Inflammatory macrophage treated with lipopolysaccharide for 4 hours (primary cell): ENCODE measurements at regions not wholly inside any gene's neighbourhood (a gene's known extent, or its start where the extent isn't known, plus 50 kb on each side); places are given as distances from the start of the nearest gene placed in this dataset.

Experiments used
- DNase-seq: peaks from one replicate; pipeline ENCODE4 v3.0.0-alpha.2; 2020

DNA sequence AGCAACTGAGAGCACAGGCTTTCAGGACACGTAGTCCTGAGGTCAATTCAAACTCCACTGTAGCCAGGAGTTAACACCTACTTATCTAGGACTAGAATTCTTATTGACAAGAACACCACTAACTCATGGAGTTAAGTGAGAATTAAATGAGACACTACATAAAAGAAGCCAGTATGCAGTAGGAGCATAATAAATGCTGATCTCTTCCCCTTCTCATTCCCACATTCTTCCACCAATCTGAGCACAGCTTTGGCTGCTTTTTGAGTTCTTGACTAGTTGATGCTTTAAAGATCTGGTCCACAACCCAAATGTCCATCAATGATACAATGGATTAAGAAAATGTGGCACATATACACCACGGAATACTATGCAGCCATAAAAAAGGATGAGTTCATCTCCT is 55.2 kb downstream of the TTC32 start:
- no peak for DNase-seq

GRCh38 chr2:19846030-19846429 is 55.8 kb downstream of the TTC32 start:
- DNase-seq, result no peak

DNA sequence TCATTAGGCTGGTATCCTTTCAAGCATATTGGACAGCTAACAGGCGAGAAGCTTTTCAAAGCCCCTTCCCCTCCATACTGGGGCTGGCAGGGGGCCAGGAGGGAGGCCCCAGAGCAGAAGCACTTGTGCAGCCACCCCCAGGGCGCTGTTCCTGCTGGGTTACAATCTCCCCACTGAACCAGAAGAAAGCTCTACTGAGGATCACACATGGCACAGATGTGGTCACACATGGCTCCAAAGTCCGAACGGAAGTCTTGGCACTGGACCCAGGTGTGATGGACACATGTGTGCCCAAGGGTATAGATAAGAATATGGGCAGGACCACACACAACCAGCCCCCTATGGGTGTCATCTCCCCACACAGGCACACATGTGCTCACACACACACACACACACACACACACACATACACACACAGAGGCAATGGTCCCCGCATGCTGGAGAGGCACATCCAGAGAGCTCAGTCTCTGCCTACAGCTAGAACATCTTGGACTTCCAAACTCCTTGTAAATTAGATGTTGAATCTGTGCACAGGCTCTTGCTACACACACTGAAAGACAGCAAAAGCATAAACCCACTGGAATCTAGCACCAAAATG is 56.4 kb downstream of the TTC32 start:
- DNase-seq, result no peak

DNA sequence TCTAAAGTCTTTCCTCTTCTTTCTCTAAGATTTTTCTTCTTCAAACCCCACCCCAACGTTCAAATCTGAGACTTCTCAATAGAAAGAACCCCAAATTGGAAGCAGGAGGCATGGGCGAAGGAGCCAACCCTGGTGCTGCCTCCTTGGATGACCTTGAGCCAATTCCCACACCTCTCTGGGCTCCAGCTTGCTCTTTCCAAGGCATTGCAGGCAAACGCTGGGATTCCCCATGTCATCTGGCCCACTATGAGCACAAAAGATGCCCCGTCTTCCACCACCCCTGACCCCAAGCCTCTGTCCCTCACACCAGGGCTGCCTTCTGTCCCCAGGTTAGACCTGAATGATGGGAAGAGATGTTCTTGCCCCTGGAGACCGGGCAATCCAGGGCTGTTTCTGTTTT is 57.0 kb downstream of the TTC32 start:
- DNase-seq, result no peak

DNA sequence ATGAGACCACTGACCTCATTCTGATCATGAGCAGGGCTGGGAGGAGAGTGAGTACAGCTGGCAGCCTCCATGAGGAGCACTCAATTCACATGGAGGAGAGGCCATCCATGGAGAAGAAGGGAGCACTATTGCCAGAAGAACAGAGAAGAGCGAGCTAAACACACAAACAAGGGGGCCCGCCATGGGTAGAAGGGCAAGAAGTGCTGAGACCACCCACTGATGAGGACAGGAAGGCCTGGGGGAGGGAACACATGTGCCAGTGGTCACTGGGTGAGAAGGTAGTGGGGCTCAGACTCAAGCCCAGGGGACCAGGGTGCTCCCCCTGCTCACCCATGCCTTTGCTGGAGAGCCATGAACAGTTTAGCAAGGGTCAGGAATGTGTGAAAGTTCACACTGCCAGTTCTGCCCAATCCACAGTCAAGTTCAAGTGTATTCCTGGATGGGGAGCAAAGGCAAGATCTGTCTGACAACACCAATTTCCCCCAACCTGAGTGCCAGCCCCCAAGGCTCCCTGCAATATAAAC is 57.7 kb downstream of the TTC32 start:
- DNase-seq, result no peak

DNA sequence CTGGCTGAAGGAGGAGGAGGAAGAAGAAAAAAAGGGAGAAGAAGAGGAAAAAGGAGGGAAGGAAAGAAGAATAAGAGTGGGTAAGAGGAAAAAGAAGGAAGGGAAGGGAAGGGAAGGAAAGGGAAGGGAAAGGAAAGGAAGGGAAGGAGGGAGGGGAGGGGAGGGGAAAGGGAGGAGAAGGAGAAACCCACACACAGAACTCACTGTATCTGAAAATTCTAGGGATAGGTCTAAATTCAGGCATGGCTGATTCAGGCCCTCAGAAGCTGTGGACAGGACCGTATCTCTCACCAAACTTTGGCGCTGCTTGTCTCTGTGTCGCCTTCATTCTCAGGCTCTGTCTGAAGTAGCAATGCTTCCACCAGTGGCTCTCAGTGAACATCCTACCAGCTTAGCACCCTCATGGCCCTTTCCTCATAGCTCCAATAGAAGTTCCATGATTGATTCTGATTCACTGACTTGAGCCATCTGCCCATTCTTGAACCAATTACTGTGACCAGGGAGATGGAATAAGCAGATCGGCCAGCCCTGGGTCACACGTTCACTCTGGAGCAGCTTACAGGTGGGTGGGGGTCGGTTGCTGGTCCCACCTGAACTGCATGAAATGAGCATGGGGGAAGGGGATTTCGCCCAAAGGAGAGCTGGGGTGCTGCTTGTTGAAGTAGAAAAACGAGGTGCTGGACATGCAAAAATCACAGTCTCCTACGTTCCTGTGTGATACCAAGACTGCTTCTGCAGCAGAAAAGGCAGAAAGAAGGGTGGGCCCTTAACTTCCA is 59.7 kb downstream of the TTC32 start:
- DNase-seq, result no peak

GRCh38 chr2:19839438-19839837 is 62.3 kb downstream of the TTC32 start:
- DNase-seq, result no peak

DNA sequence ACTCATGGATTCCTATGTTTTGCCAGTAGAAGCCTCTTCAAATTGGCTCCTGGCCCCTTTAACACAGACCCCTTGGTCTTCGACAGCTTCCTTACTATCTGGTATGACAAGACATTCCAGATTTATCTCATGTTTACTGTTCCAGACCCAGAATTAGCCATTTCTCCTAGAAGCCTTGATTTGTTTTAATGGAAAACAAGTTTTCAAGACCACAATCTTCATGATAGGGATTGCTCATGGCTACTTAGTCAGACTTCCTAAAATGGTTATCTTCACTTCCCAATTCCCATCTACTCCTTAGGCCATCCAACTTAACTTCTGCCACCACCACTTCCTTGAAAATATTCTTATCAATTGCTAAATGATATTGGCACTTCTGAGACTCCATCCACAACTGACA is 63.2 kb downstream of the TTC32 start:
- DNase-seq, result no peak

DNA sequence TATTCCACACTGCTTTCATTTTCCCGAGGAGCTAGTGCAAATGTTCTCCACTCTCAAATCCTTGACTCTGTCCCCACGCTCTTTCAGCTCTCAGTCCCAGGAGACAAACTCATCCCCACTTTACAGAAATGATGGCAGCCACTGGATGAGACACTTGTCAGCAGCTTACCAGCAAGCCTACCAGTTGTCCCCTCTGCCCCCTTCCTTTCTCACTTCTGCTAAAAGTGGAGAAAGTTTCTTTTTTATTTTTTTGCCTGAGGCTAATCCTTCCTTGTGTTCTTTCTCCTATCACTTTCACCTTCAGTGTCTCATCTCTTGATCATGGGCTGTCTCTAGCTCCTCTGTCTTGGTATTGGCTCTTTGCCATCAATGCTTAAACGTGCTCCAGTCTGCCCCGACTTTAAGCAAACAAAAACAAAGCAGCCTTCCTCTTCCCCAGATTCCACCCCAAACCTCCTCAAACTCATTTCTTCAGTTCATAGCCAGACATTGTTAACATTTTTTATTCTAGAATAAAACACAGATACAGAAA is 64.5 kb downstream of the TTC32 start:
- DNase-seq, result no peak

GRCh38 chr2:19835781-19836281 is 66.0 kb downstream of the TTC32 start:
- DNase-seq, result no peak

DNA sequence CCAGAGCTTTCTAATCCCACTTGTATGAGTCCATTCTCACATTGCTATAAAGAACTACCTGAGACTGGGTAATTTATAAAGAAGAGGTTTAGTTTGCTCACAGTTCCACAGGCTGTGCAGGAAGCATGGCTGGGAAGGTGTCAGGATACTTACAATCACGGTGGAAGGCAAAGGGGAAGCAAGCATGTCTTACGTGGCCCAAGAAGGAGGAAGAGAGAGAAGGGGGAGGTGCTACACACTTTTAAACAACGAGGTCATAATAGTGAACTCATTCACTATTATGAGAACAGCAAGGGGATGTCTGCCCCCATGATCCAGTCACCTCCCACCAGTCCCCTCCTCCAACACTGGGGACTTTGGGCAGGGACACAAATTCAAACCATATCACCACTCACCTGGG is 67.8 kb downstream of the TTC32 start:
- DNase-seq, result no peak

- DNase-seq, result no peak
Measured at GRCh38 chr2:19829672-19830071, 72.1 kb downstream of the TTC32 start.

- no peak for DNase-seq
Measured at GRCh38 chr2:19826874-19827273, 74.9 kb downstream of the TTC32 start.

- DNase-seq, result no peak
Measured at GRCh38 chr2:19823507-19823906, 78.3 kb downstream of the TTC32 start.

- DNase-seq, result no peak
Measured at GRCh38 chr2:19819097-19820065, 82.4 kb downstream of the TTC32 start.

GRCh38 chr2:19818543-19818942 is 83.2 kb downstream of the TTC32 start:
- DNase-seq, result no peak

- DNase-seq, result no peak
Measured at GRCh38 chr2:19818039-19818438, 83.7 kb downstream of the TTC32 start.

- DNase-seq, result no peak
Measured at GRCh38 chr2:19815746-19816145, 86.0 kb downstream of the TTC32 start.

DNA sequence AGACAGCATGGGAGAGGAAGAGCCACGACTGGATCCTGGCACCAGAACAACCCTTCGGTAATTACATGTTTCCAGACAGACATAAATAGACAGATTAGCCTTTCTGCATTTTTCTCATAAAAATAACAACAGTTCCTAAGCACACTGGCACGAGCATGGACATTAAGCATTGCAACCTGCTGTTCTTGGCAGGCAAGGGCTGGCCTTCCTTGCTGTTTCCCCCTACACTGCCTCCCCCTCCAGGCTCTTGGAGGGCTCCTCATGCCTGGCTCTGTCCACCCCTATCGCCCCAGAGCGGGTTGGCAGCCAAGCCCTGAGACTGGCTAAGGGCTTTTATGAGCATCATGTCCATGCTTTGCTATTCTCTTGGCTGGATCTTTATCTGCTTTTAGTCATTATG is 89.6 kb downstream of the TTC32 start:
- DNase-seq, result no peak

DNA sequence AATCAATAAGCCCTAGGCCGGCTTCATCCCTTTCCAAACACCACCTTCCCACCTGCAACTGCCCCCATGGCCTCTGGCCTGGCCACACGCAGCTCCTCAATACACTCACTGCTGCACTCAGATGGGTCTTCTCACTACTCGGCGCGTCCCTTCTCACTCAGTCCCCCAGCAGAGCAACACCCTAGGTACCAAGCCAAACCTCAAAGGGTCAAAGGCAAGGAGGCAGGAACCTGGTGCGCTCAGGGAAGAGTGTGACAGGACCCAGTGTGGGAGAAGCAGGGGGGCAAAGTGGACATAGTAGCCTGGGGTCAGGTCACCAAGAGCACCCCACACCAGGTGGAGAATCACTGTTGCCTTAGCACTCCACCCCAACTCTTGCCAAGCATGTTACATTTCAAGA is 90.6 kb downstream of the TTC32 start:
- DNase-seq, result no peak

DNA sequence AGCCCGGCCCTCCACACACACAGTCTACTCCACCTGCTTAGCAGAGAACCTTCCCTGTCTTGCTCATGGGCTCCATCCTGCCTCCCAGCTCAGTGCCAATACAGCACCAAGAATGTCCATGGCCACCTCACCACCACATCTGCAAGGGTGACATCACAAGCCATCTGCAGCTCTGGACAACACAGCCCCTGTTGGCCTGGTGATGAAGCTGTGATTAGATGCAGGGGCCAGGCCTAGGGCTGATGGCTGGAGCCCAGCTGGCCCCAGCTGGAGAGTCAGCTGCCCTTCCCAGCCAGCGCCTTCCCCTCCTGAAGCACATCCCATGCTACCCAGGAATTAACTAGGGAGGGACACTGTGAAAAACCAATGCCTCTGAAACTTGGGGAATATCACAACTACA is 91.1 kb downstream of the TTC32 start:
- no peak for DNase-seq

DNA sequence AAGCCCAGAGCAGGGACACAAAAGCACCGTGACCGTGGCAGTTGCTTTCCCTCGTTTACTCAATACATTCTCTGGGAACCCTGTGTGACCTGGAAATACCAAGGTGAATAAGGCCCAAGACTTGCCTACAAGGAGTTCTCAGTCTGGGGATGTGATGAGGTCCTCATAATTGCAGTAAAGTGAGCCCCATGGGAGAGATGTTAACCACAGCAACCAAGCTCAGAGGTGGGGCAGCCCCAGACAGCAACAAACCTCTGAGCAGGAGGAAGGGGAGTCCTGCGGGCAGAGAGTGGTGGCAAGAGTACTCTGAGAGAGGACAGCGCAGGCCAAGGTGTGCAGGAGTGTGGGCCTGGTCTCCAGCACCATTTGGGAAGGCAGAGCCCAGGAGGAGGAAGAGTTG is 91.6 kb downstream of the TTC32 start:
- no peak for DNase-seq

GRCh38 chr2:19809206-19809605 is 92.6 kb downstream of the TTC32 start:
- DNase-seq, result no peak
